ENCODE measurements at regions not wholly inside any gene's neighbourhood (a gene's known extent, or its start where the extent isn't known, plus 50 kb on each side); places are given as distances from the start of the nearest gene placed in this dataset.

GRCh38 chr10:78771260-78771659 lies 297.5 kb upstream of the ZMIZ1 start:
- FAIRE-seq (no peak), DNase-seq (ENCODE audit: extremely low spot score, insufficient read length, low read depth) (no peak)

GRCh38 chr10:78771808-78772455 lies 296.8 kb upstream of the ZMIZ1 start:
- DNase-seq (ENCODE audit: extremely low spot score, insufficient read length, low read depth) (no peak), FAIRE-seq (no peak)

- DNase-seq (ENCODE audit: extremely low spot score, insufficient read length, low read depth) (no peak), FAIRE-seq (no peak)
These were observed 296.3 kb upstream of the ZMIZ1 start for GRCh38 chr10:78772486-78772885.

GRCh38 chr10:78772986-78773530 lies 295.7 kb upstream of the ZMIZ1 start:
- FAIRE-seq (no peak), DNase-seq (ENCODE audit: extremely low spot score, insufficient read length, low read depth) (no peak)

- DNase-seq (ENCODE audit: extremely low spot score, insufficient read length, low read depth) = no peak
- FAIRE-seq = no peak
These were observed 294.2 kb upstream of the ZMIZ1 start for GRCh38 chr10:78774614-78774998.

GRCh38 chr10:78774999-78775711 lies 293.6 kb upstream of the ZMIZ1 start:
- FAIRE-seq (no peak), DNase-seq (ENCODE audit: extremely low spot score, insufficient read length, low read depth) (no peak)

GRCh38 chr10:78775891-78776290 lies 292.9 kb upstream of the ZMIZ1 start:
- no peak for FAIRE-seq
- no peak for DNase-seq (ENCODE audit: extremely low spot score, insufficient read length, low read depth)

GRCh38 chr10:78776756-78777155 lies 292.0 kb upstream of the ZMIZ1 start:
- no peak for FAIRE-seq

GRCh38 chr10:78777466-78777865 lies 291.3 kb upstream of the ZMIZ1 start:
- FAIRE-seq (no peak), DNase-seq (ENCODE audit: extremely low spot score, insufficient read length, low read depth) (no peak)

More at GRCh38 chr10:78776756-78777155, 292.0 kb upstream of the ZMIZ1 start:
- no peak for DNase-seq (ENCODE audit: extremely low spot score, insufficient read length, low read depth)

- DNase-seq (ENCODE audit: extremely low spot score, insufficient read length, low read depth) (no peak), FAIRE-seq (no peak)
These were observed 290.9 kb upstream of the ZMIZ1 start for GRCh38 chr10:78777867-78778266.

- no peak for DNase-seq (ENCODE audit: extremely low spot score, insufficient read length, low read depth)
- no peak for FAIRE-seq
These were observed 290.1 kb upstream of the ZMIZ1 start for GRCh38 chr10:78778444-78779338.

GRCh38 chr10:78779339-78779955 lies 289.3 kb upstream of the ZMIZ1 start:
- FAIRE-seq (no peak), DNase-seq (ENCODE audit: extremely low spot score, insufficient read length, low read depth) (no peak)

- FAIRE-seq (no peak), DNase-seq (ENCODE audit: extremely low spot score, insufficient read length, low read depth) (no peak)
These were observed 288.2 kb upstream of the ZMIZ1 start for GRCh38 chr10:78780551-78780961.

GRCh38 chr10:78781251-78781913 lies 287.4 kb upstream of the ZMIZ1 start:
- DNase-seq (ENCODE audit: extremely low spot score, insufficient read length, low read depth) (no peak), FAIRE-seq (no peak)

- DNase-seq (ENCODE audit: extremely low spot score, insufficient read length, low read depth) = no peak
- FAIRE-seq = no peak
These were observed 286.8 kb upstream of the ZMIZ1 start for GRCh38 chr10:78781991-78782390.

GRCh38 chr10:78782441-78782840 lies 286.3 kb upstream of the ZMIZ1 start:
- no peak for DNase-seq (ENCODE audit: extremely low spot score, insufficient read length, low read depth)
- no peak for FAIRE-seq

- DNase-seq (ENCODE audit: extremely low spot score, insufficient read length, low read depth) (no peak), FAIRE-seq (no peak)
These were observed 285.0 kb upstream of the ZMIZ1 start for GRCh38 chr10:78783753-78784152.

GRCh38 chr10:78784546-78784945 lies 284.2 kb upstream of the ZMIZ1 start:
- FAIRE-seq = no peak
- DNase-seq (ENCODE audit: extremely low spot score, insufficient read length, low read depth) = no peak

GRCh38 chr10:78785066-78785465 lies 283.7 kb upstream of the ZMIZ1 start:
- no peak for FAIRE-seq
- DNase-seq (ENCODE audit: extremely low spot score, insufficient read length, low read depth) = no peak

GRCh38 chr10:78785991-78786390 lies 282.8 kb upstream of the ZMIZ1 start:
- DNase-seq (ENCODE audit: extremely low spot score, insufficient read length, low read depth) (no peak), FAIRE-seq (no peak)

All from GM18507 (cell line).